Gastroesophageal sphincter (tissue), 4 donors: ENCODE measurements at regions not wholly inside any gene's neighbourhood (a gene's known extent, or its start where the extent isn't known, plus 50 kb on each side); places are given as distances from the start of the nearest gene placed in this dataset.

Source experiments
- ATAC-seq: fragments of 150-250 bp; one replicate; pipeline ENCODE4 v1.9.1; 2016; ENCODE audit warnings: mild to moderate bottlenecking, moderate library complexity
- H3K27ac ChIP-seq, 4 donors: fragments of 200-600 bp; sonication (generic) in 3 of 4; 1 replicate in 3 of 4; 2 replicates in 1 of 4; pipeline ENCODE4 v1.5.1; 2016 to 2019
- H3K27me3 ChIP-seq: fragments of 200-600 bp; sonication (generic); one replicate; pipeline ENCODE4 v1.5.1; 2019
- H3K36me3 ChIP-seq, 2 donors: fragments of 200-600 bp; sonication (generic); one replicate each; pipeline ENCODE4 v1.5.1; 2019; ENCODE audit warnings: control low read depth in 1 of 2
- H3K4me1 ChIP-seq, 3 donors: fragments of 200-600 bp; sonication (generic); 1 replicate in 2 of 3; 2 replicates in 1 of 3; pipeline ENCODE4 v1.5.1; 2016 to 2019; ENCODE audit warnings: control low read depth in 2 of 3
- H3K4me3 ChIP-seq, 2 donors: fragments of 200-600 bp; sonication (generic); one replicate each; pipeline ENCODE4 v1.5.1; 2019; ENCODE audit warnings: mild to moderate bottlenecking in 1 of 2, moderate library complexity in 1 of 2
- H3K9me3 ChIP-seq, 3 donors: fragments of 200-600 bp; sonication (generic); one replicate each; pipeline ENCODE4 v1.5.1; 2017 to 2019; ENCODE audit warnings: control low read depth in 2 of 3
- CTCF ChIP-seq, 4 experiments: fragments of 200-600 bp in 2 of 4; fragments of 450-650 bp in 2 of 4; sonication (generic) in 1 of 4; IDR thresholded peaks; one replicate each; pipeline ENCODE4 v1.5.1; 2017 to 2019; ENCODE audit warnings: antibody characterized with exemption in 4 of 4, mild to moderate bottlenecking in 2 of 4, moderate library complexity in 2 of 4
- EP300 ChIP-seq: sonication (generic); formaldehyde crosslinking; IDR thresholded peaks from one replicate; pipeline ENCODE4 v1.6.1; 2017; ENCODE audit warnings: antibody characterized with exemption, mild to moderate bottlenecking
- POLR2A ChIP-seq, 2 donors: fragments of 450-650 bp; IDR thresholded peaks; one replicate each; pipeline ENCODE4 v1.6.1; 2017; ENCODE audit warnings: antibody characterized with exemption in 2 of 2, mild to moderate bottlenecking in 2 of 2, moderate library complexity in 1 of 2
- POLR2AphosphoS5 ChIP-seq: sonication (generic); formaldehyde crosslinking; IDR thresholded peaks from one replicate; pipeline ENCODE4 v1.6.1; 2017; ENCODE audit warnings: antibody characterized with exemption
- WGBS, 2 donors: methylation state at CpG; one replicate each; pipeline ENCODE4 v1.1.5; 2018; ENCODE audit warnings: low coverage in 1 of 2; 5-methylcytosine and 5-hydroxymethylcytosine counted together

DNA sequence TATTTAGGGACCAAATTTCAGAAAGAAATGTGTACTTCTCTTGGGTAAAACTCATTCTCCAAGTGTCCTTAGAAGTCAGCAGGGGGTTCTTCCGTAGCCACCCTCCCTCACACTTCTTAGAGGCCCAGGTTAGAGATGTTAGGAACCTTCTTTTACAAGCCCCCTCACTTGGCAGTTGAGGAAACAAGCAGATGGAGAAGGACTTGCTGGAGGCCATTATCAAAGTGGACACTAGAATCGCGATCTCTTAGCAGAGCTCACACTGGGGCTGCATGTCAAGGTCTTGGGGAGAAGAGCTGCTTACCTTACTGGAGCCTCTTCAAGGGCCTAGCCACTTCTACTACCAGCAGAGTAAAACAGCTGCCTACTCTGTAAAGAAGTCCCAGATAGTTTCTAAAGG is 69.4 kb upstream of the POLG start:
- Histone ChIP-seq H3K36me3 (no peaks in the 10 kb centered on the region), H3K27ac (no peak overlapping the region), H3K27me3 (peaks cover 100% of the 10 kb centered on the region), H3K4me3 (no peak overlapping the region), H3K9me3 (no peaks in the 10 kb centered on the region), H3K4me1 (peaks cover 0 to 62% (median 36%) of the 10 kb centered on the region in 3 donors)
- TF ChIP-seq CTCF (IDR thresholded peaks at IDR 0.05) (no peak), EP300 (no peak), POLR2A (IDR thresholded peaks at IDR 0.05) (no peak), POLR2AphosphoS5 (no peak)
- ATAC-seq, result no peak
- 28% methylated on average over 3 of the region's 3 CpGs; no CpG with 5 or more reads in 1 of the 2 donors for WGBS, 2 donors

DNA sequence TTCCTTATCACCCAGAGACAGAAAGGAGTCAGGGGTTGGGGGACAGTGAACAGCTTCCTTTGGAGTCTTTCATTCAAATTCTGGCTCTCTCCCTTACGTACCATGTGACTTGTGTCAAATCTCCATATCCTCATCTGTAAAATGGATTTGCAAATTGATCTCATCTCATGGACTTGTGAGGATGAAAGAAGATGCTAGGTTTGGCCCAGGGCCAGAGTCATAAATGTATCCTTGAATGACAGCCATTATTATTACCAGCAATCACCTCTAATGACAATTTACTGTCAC is 67.8 kb upstream of the POLG start:
- TF ChIP-seq EP300, result no peak
- TF ChIP-seq POLR2A (IDR thresholded peaks at IDR 0.05), result no peak
- no peak for TF ChIP-seq CTCF (IDR thresholded peaks at IDR 0.05)
- TF ChIP-seq POLR2AphosphoS5, result no peak
- Histone ChIP-seq H3K27me3 (peaks cover 100% of the 10 kb centered on the region), H3K36me3 (no peaks in the 10 kb centered on the region), H3K4me3 (no peak overlapping the region), H3K9me3 (no peaks in the 10 kb centered on the region), H3K27ac (peak overlapping the region in 2 of 4 donors; percentile 34 to 89), H3K4me1 (peaks cover 0 to 48% (median 28%) of the 10 kb centered on the region in 3 donors)
- no peak for ATAC-seq
- WGBS, 2 donors, result 17 to 22% methylated on average over 1 of the region's 1 CpG

GRCh38 chr15:89401631-89402517 is 67.2 kb upstream of the POLG start:
- Histone ChIP-seq H3K4me1 (peaks cover 0 to 42% (median 22%) of the 10 kb centered on the region in 3 donors), H3K27ac (peak overlapping the region in 2 of 4 donors; percentile 84 to 89), H3K36me3 (no peaks in the 10 kb centered on the region), H3K27me3 (peaks cover 100% of the 10 kb centered on the region), H3K9me3 (no peaks in the 10 kb centered on the region), H3K4me3 (no peak overlapping the region)
- ATAC-seq, result no peak
- WGBS, 2 donors, result 7 to 8% methylated on average over 11 to 12 of the region's 12 CpGs
- TF ChIP-seq CTCF (IDR thresholded peaks at IDR 0.05), result no peak
- TF ChIP-seq POLR2AphosphoS5, result no peak
- TF ChIP-seq POLR2A (IDR thresholded peaks at IDR 0.05), result no peak
- no peak for TF ChIP-seq EP300

DNA sequence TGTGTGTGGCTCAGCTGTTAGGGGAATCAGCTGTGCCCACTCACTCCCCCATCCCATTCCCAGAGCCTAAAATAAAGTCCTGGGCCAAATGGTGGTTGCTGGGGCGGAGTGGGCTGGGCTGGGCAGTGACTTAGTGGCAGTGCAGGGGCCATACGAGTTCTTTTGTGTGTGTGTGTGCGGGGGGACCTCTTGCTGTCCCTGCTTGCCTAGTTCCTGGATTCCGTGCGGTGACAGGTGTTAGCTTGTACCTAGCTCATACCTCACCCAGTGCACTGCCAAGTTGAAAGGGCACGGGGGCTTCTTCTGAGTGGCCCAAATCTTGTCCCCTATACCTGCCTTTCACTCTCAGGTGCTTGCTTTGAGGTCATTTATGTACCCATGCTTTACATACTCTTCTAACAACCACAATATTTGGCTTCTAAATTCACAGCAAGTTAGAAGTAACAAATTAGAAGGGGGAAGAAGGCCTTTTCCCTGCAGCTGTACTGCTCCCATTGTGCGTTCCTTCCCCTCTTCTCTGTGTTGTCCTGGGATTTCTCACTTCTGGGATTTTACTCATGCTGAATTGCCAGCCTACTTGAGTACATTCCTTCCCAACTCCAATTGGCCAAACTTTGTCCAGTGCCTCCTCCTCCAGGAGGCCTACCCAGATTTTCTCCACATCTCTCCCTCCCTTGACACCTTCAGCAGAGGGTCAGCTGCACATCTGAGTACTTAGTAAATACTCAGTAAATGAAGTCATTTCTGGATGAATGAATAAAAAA is 66.3 kb upstream of the POLG start:
- H3K4me3 ChIP-seq, result no peak overlapping the region
- peaks cover 0 to 33% (median 16%) of the 10 kb centered on the region in 3 donors for H3K4me1 ChIP-seq
- TF ChIP-seq EP300, result no peak
- TF ChIP-seq POLR2A (IDR thresholded peaks at IDR 0.05), result no peak
- TF ChIP-seq CTCF (IDR thresholded peaks at IDR 0.05), result no peak
- no peak for TF ChIP-seq POLR2AphosphoS5
- no peaks in the 10 kb centered on the region for H3K9me3 ChIP-seq
- H3K27me3 ChIP-seq, result peaks cover 100% of the 10 kb centered on the region
- 33 to 46% methylated on average over 1 to 2 of the region's 7 CpGs for WGBS, 2 donors
- ATAC-seq, result no peak
- peak overlapping the region in 2 of 4 donors; percentile 84 to 89 for H3K27ac ChIP-seq
- H3K36me3 ChIP-seq, result no peaks in the 10 kb centered on the region
